Osteoblast (primary cell): ENCODE measurements at regions not wholly inside any gene's neighbourhood (a gene's known extent, or its start where the extent isn't known, plus 50 kb on each side); places are given as distances from the start of the nearest gene placed in this dataset.

Experiments
- DNase-seq: peaks from one replicate; pipeline ENCODE4 v3.0.0; 2011; ENCODE audit warnings: low spot score, mixed read lengths; ENCODE audit not compliant: insufficient read length; ENCODE audit errors: missing footprints
- H2AFZ ChIP-seq: 2 replicates; pipeline ENCODE4 v1.6.0; 2011; ENCODE audit warnings: mild to moderate bottlenecking, low read length
- H3K27ac ChIP-seq: 2 replicates; pipeline ENCODE4 v1.5.1; 2011; ENCODE audit warnings: mild to moderate bottlenecking, low read depth, low read length, moderate library complexity
- H3K27me3 ChIP-seq: 2 replicates; pipeline ENCODE4 v1.6.0; 2012; ENCODE audit warnings: mild to moderate bottlenecking, control low read depth, inconsistent platforms, low read length, moderate library complexity; ENCODE audit not compliant: insufficient read depth
- H3K36me3 ChIP-seq: 2 replicates; pipeline ENCODE4 v1.5.1; 2011; ENCODE audit warnings: mild to moderate bottlenecking, low read length, control low read depth, moderate library complexity; ENCODE audit not compliant: insufficient read depth
- H3K4me1 ChIP-seq: 2 replicates; pipeline ENCODE4 v1.5.1; 2011; ENCODE audit warnings: mild to moderate bottlenecking, low read length, control low read depth, moderate library complexity; ENCODE audit not compliant: insufficient read depth
- H3K4me2 ChIP-seq: 2 replicates; pipeline ENCODE4 v1.6.0; 2011; ENCODE audit warnings: mild to moderate bottlenecking, low read length; ENCODE audit not compliant: insufficient read depth
- H3K4me3 ChIP-seq: fragments of 200-600 bp; sonication (generic); 3 replicates; pipeline ENCODE4 v1.5.1; 2012; ENCODE audit warnings: mild to moderate bottlenecking, low read length, inconsistent platforms; ENCODE audit not compliant: insufficient read depth
- H3K79me2 ChIP-seq: 2 replicates; pipeline ENCODE4 v1.6.0; 2012; ENCODE audit warnings: mild to moderate bottlenecking, low read length, control low read depth, inconsistent platforms; ENCODE audit not compliant: insufficient read depth
- H3K9me3 ChIP-seq: 2 replicates; pipeline ENCODE4 v1.5.1; 2011; ENCODE audit warnings: low read depth, low read length, control low read depth
- H4K20me1 ChIP-seq: 2 replicates; pipeline ENCODE4 v1.6.0; 2012; ENCODE audit warnings: mild to moderate bottlenecking, low read length, control low read depth; ENCODE audit not compliant: insufficient read depth
- CTCF ChIP-seq: IDR thresholded peaks from 2 replicates; pipeline ENCODE4 v1.5.1; 2011; ENCODE audit warnings: mild to moderate bottlenecking, low read depth, low read length, moderate library complexity; ENCODE audit errors: extremely low read depth

- Histone ChIP-seq H3K27ac (no peak overlapping the region), H3K4me1 (peaks cover 15% of the 10 kb centered on the region), H3K4me3 (no peak overlapping the region), H2AFZ (no peak overlapping the region), H3K79me2 (no peaks in the 10 kb centered on the region), H3K9me3 (peaks cover 2% of the 10 kb centered on the region), H3K36me3 (no peaks in the 10 kb centered on the region), H3K4me2 (no peak overlapping the region), H4K20me1 (no peaks in the 10 kb centered on the region), H3K27me3 (no peaks in the 10 kb centered on the region)
- no peak for DNase-seq
- no peak for TF ChIP-seq CTCF
Measured at GRCh38 chr21:35748678-35749314, 311.5 kb downstream of the SETD4 start.

- H3K4me3 ChIP-seq, result no peak overlapping the region
- no peak overlapping the region for H2AFZ ChIP-seq
- H4K20me1 ChIP-seq, result no peaks in the 10 kb centered on the region
- DNase-seq, result no peak
- TF ChIP-seq CTCF, result no peak
- no peaks in the 10 kb centered on the region for H3K9me3 ChIP-seq
- H3K27me3 ChIP-seq, result no peaks in the 10 kb centered on the region
- no peaks in the 10 kb centered on the region for H3K79me2 ChIP-seq
- no peaks in the 10 kb centered on the region for H3K36me3 ChIP-seq
- no peak overlapping the region for H3K27ac ChIP-seq
- peak overlapping the region; percentile 33 for H3K4me2 ChIP-seq
- peaks cover 27% of the 10 kb centered on the region for H3K4me1 ChIP-seq
Measured at GRCh38 chr21:35743571-35743970, 316.8 kb downstream of the SETD4 start.

- Histone ChIP-seq H3K4me2 (peak overlapping the region; percentile 55), H3K4me1 (peaks cover 27% of the 10 kb centered on the region), H3K36me3 (no peaks in the 10 kb centered on the region), H3K79me2 (no peaks in the 10 kb centered on the region), H4K20me1 (no peaks in the 10 kb centered on the region), H3K4me3 (no peak overlapping the region), H3K27ac (peak overlapping the region; percentile 87), H3K27me3 (no peaks in the 10 kb centered on the region), H3K9me3 (no peaks in the 10 kb centered on the region), H2AFZ (peak overlapping the region; percentile 62)
- TF ChIP-seq CTCF, result no peak
- no peak for DNase-seq
Measured at GRCh38 chr21:35738347-35738961, 321.9 kb downstream of the SETD4 start.

- Histone ChIP-seq H4K20me1 (no peaks in the 10 kb centered on the region), H3K9me3 (no peaks in the 10 kb centered on the region), H3K79me2 (no peaks in the 10 kb centered on the region), H3K4me1 (peaks cover 27% of the 10 kb centered on the region), H3K4me3 (peak overlapping the region; percentile 1), H3K36me3 (no peaks in the 10 kb centered on the region), H3K4me2 (peak overlapping the region; percentile 55), H3K27ac (peak overlapping the region; percentile 87), H2AFZ (peak overlapping the region; percentile 62), H3K27me3 (no peaks in the 10 kb centered on the region)
- peak; percentile 86 for DNase-seq
- no peak for TF ChIP-seq CTCF
Measured at GRCh38 chr21:35737899-35738346, 322.4 kb downstream of the SETD4 start.
